Neural progenitor cell (in vitro differentiated cells): ENCODE measurements at regions not wholly inside any gene's neighbourhood (a gene's known extent, or its start where the extent isn't known, plus 50 kb on each side); places are given as distances from the start of the nearest gene placed in this dataset.

Experiments used
- DNase-seq: peaks from one replicate; pipeline ENCODE4 v3.0.0-alpha.2; 2016; ENCODE audit warnings: low spot score
- H2AFZ ChIP-seq: fragments of 200-600 bp; sonication (generic); replicated peaks from 2 replicates; pipeline ENCODE4 v1.6.1; 2016; ENCODE audit warnings: antibody characterized with exemption
- H3F3A ChIP-seq: fragments of 200-600 bp; sonication (generic); 2 replicates; pipeline ENCODE4 v1.6.1; 2016; ENCODE audit warnings: antibody characterized with exemption, low read depth
- H3K27ac ChIP-seq: fragments of 200-600 bp; sonication (generic); 2 replicates; pipeline ENCODE4 v1.5.1; 2016; ENCODE audit warnings: mild to moderate bottlenecking
- H3K27me3 ChIP-seq: fragments of 200-600 bp; sonication (generic); 2 replicates; pipeline ENCODE4 v1.6.1; 2016; ENCODE audit warnings: mild to moderate bottlenecking, moderate library complexity
- H3K36me3 ChIP-seq: fragments of 200-600 bp; sonication (generic); 2 replicates; pipeline ENCODE4 v1.5.1; 2016
- H3K4me1 ChIP-seq: fragments of 200-600 bp; sonication (generic); 2 replicates; pipeline ENCODE4 v1.6.1; 2016; ENCODE audit warnings: mixed run types
- H3K4me2 ChIP-seq: fragments of 200-600 bp; sonication (generic); 2 replicates; pipeline ENCODE4 v1.6.1; 2016
- H3K4me3 ChIP-seq: fragments of 200-600 bp; sonication (generic); 2 replicates; pipeline ENCODE4 v1.5.1; 2016
- H3K79me2 ChIP-seq: fragments of 200-600 bp; sonication (generic); 2 replicates; pipeline ENCODE4 v1.6.1; 2016; ENCODE audit warnings: low read depth
- H3K9ac ChIP-seq: fragments of 200-600 bp; sonication (generic); 2 replicates; pipeline ENCODE4 v1.6.1; 2016
- H3K9me3 ChIP-seq: fragments of 200-600 bp; sonication (generic); 2 replicates; pipeline ENCODE4 v1.5.1; 2016; ENCODE audit warnings: low read depth
- H4K20me1 ChIP-seq: fragments of 200-600 bp; sonication (generic); 2 replicates; pipeline ENCODE4 v1.6.1; 2016; ENCODE audit warnings: low read depth
- H3K27ac Mint-ChIP-seq: 3 replicates; pipeline ENCODE4 v1.8.0; 2021; ENCODE audit warnings: mixed read lengths
- H3K27me3 Mint-ChIP-seq: 2 replicates; pipeline ENCODE4 v1.8.0; 2022; ENCODE audit warnings: low read depth, mild to moderate bottlenecking, inconsistent platforms, moderate library complexity, mixed read lengths; ENCODE audit not compliant: insufficient read depth
- H3K36me3 Mint-ChIP-seq: 3 replicates; pipeline ENCODE4 v1.8.0; 2021; ENCODE audit warnings: mixed read lengths
- H3K4me1 Mint-ChIP-seq: 3 replicates; pipeline ENCODE4 v1.8.0; 2021; ENCODE audit warnings: mixed read lengths
- H3K4me3 Mint-ChIP-seq: 3 replicates; pipeline ENCODE4 v1.8.0; 2021; ENCODE audit warnings: mild to moderate bottlenecking, moderate library complexity, mixed read lengths
- H3K9me3 Mint-ChIP-seq: 3 replicates; pipeline ENCODE4 v1.8.0; 2020; ENCODE audit warnings: mixed read lengths
- EZH2 ChIP-seq: fragments of 200-600 bp; sonication (generic); IDR thresholded peaks from 2 replicates; pipeline ENCODE4 v1.6.1; 2017; ENCODE audit warnings: antibody characterized with exemption, mild to moderate bottlenecking, moderate library complexity
- EZH2phosphoT487 ChIP-seq: fragments of 200-600 bp; sonication (generic); IDR thresholded peaks from 2 replicates; pipeline ENCODE4 v1.6.1; 2017; ENCODE audit warnings: antibody characterized with exemption
- TF ChIP-seq, protein P1 (sequence below): fragments of 200-600 bp; sonication (generic); IDR thresholded peaks from 2 replicates; pipeline ENCODE4 v1.5.1; 2017; ENCODE audit warnings: antibody characterized with exemption, mild to moderate bottlenecking

DNA sequence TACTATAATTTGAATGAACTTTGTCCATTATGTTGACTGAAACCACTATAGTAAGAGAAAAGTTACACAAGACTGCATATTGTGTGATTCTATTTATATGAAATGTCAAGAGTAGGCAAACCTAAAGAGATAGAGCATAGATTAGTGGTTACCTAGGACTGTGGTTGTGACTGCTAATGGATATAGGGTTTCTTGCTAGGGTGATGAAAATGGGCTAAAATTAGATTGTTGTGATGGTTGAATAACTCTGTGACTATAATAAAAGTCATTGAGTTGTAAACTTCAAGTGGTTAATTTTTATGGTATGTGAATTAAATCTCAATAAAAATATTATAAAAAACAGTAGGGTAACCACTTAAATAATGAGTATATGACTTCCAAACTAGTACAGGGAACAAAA, 142.9 kb upstream of the AHR start:
- Histone ChIP-seq H4K20me1 (no peaks in the 10 kb centered on the region), H3K4me2 (no peak overlapping the region), H3K27ac (no peak overlapping the region), H2AFZ (no peak overlapping the region), H3K9me3 (no peaks in the 10 kb centered on the region), H3K4me3 (no peak overlapping the region), H3K9ac (no peak overlapping the region), H3K36me3 (no peaks in the 10 kb centered on the region), H3K79me2 (no peaks in the 10 kb centered on the region), H3F3A (no peaks in the 10 kb centered on the region), H3K27me3 (no peaks in the 10 kb centered on the region), H3K4me1 (no peaks in the 10 kb centered on the region)
- no peak for DNase-seq
- no peaks in the 10 kb centered on the region for H3K9me3 Mint-ChIP-seq
- TF ChIP-seq, protein P1, sequence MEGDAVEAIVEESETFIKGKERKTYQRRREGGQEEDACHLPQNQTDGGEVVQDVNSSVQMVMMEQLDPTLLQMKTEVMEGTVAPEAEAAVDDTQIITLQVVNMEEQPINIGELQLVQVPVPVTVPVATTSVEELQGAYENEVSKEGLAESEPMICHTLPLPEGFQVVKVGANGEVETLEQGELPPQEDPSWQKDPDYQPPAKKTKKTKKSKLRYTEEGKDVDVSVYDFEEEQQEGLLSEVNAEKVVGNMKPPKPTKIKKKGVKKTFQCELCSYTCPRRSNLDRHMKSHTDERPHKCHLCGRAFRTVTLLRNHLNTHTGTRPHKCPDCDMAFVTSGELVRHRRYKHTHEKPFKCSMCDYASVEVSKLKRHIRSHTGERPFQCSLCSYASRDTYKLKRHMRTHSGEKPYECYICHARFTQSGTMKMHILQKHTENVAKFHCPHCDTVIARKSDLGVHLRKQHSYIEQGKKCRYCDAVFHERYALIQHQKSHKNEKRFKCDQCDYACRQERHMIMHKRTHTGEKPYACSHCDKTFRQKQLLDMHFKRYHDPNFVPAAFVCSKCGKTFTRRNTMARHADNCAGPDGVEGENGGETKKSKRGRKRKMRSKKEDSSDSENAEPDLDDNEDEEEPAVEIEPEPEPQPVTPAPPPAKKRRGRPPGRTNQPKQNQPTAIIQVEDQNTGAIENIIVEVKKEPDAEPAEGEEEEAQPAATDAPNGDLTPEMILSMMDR, result no peak
- no peak for TF ChIP-seq EZH2phosphoT487
- TF ChIP-seq EZH2, result no peak
- no peaks in the 10 kb centered on the region for H3K4me1 Mint-ChIP-seq
- H3K36me3 Mint-ChIP-seq, result no peaks in the 10 kb centered on the region
- no peak overlapping the region for H3K27ac Mint-ChIP-seq
- H3K4me3 Mint-ChIP-seq, result no peak overlapping the region
- no peaks in the 10 kb centered on the region for H3K27me3 Mint-ChIP-seq

DNA sequence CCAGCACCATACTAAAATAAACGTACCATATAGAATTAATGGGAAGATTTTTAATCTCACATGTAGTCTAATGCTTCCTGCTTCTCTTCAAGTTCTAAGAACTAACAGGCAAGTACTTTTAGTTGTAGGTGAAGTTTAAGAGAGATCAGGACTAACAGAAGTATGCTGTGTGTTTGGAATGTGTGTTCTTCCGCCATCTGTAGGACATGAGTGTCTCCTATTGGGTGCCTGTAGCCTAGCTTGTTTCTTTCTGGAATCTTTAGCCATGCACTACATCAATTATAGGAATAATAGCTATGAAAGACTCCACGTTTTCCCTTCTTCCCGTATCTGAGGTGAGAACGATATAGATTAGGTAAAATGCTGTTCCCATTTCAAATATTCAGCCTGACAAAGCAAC, 140.2 kb upstream of the AHR start:
- Mint-ChIP-seq H3K4me1 (no peaks in the 10 kb centered on the region), H3K4me3 (no peak overlapping the region)

DNA sequence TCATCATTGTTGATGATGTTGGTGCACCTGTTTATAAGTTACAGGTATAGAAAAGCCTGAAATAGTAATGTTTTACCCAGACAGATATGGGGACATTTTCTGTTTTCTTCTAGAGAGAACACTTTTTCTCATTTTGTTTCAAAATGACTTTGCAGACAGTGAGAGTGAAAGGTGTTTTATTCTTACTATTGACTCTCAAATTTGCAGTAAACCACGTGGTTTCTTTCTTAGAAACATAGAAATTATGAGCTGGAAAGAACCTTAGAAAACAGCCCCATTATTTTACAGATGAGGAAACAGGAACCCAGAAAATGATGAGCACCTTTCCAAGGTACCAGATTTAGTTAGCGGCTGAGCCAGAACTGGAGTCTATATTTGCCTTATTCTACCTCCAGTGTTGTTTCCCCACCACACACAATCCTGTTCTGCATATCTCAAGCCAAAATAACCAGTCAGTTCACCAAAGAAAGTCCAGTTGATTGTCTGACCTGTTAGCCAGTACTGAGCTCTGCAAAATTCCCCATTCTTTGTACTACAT, 138.9 kb upstream of the AHR start:
- Histone ChIP-seq H3K79me2 (no peaks in the 10 kb centered on the region), H4K20me1 (no peaks in the 10 kb centered on the region), H3K27ac (no peak overlapping the region), H3K4me1 (no peaks in the 10 kb centered on the region), H3K4me3 (no peak overlapping the region), H3K9ac (no peak overlapping the region), H2AFZ (no peak overlapping the region), H3K36me3 (no peaks in the 10 kb centered on the region), H3F3A (no peaks in the 10 kb centered on the region), H3K4me2 (no peak overlapping the region), H3K9me3 (no peaks in the 10 kb centered on the region), H3K27me3 (no peaks in the 10 kb centered on the region)
- Mint-ChIP-seq H3K4me3 (no peak overlapping the region), H3K27me3 (no peaks in the 10 kb centered on the region), H3K27ac (no peak overlapping the region), H3K4me1 (no peaks in the 10 kb centered on the region), H3K36me3 (no peaks in the 10 kb centered on the region), H3K9me3 (peaks cover 2% of the 10 kb centered on the region)
- TF ChIP-seq, protein P1, result no peak
- TF ChIP-seq EZH2 (no peak), EZH2phosphoT487 (no peak)
- no peak for DNase-seq

More for the DNA sequence above, 140.2 kb upstream of the AHR start:
- Histone ChIP-seq H3K4me3 (no peak overlapping the region), H3K4me1 (no peaks in the 10 kb centered on the region), H3K9me3 (no peaks in the 10 kb centered on the region), H3K27me3 (no peaks in the 10 kb centered on the region), H4K20me1 (no peaks in the 10 kb centered on the region), H3K36me3 (no peaks in the 10 kb centered on the region), H3K27ac (no peak overlapping the region), H3K79me2 (no peaks in the 10 kb centered on the region), H3F3A (no peaks in the 10 kb centered on the region), H3K4me2 (no peak overlapping the region), H3K9ac (no peak overlapping the region), H2AFZ (no peak overlapping the region)
- peaks cover 2% of the 10 kb centered on the region for H3K9me3 Mint-ChIP-seq
- H3K36me3 Mint-ChIP-seq, result no peaks in the 10 kb centered on the region
- TF ChIP-seq EZH2phosphoT487, result no peak
- TF ChIP-seq, protein P1, result no peak
- no peak for TF ChIP-seq EZH2
- no peak for DNase-seq
- H3K27me3 Mint-ChIP-seq, result no peaks in the 10 kb centered on the region
- no peak overlapping the region for H3K27ac Mint-ChIP-seq
